Hematopoietic multipotent progenitor cell treated with erythropoietin and hydrocortisone succinate and interleukin-3 and kit ligand, for 4 days (in vitro differentiated cells): ENCODE measurements at regions not wholly inside any gene's neighbourhood (a gene's known extent, or its start where the extent isn't known, plus 50 kb on each side); places are given as distances from the start of the nearest gene placed in this dataset.
A peak's percentile ranks its signal among the peaks of the same experiment; 100 is the strongest.
"Not testable (repeated sequence)": the region's sequence is repeated elsewhere in the genome, so short reads cannot be mapped to it uniquely, and the experiment has no call there.

Source experiments
- DNase-seq: peaks from one replicate; pipeline ENCODE4 v3.0.0-alpha.2; 2015

GRCh38 chr7:84817016-84817415 lies 369.8 kb downstream of the SEMA3D start:
- no peak for DNase-seq

GRCh38 chr7:84813376-84813775 lies 373.5 kb downstream of the SEMA3D start:
- no peak for DNase-seq

GRCh38 chr7:84812021-84812420 lies 374.8 kb downstream of the SEMA3D start:
- DNase-seq = no peak

- no peak for DNase-seq
Observed at GRCh38 chr7:84811362-84811761, 375.5 kb downstream of the SEMA3D start.

- no peak for DNase-seq
Observed at GRCh38 chr7:84809877-84810276, 377.0 kb downstream of the SEMA3D start.

GRCh38 chr7:84803979-84804378 lies 382.9 kb downstream of the SEMA3D start:
- no peak for DNase-seq

GRCh38 chr7:84801396-84801795 lies 385.5 kb downstream of the SEMA3D start:
- DNase-seq = no peak

GRCh38 chr7:84800846-84801245 lies 386.0 kb downstream of the SEMA3D start:
- DNase-seq = no peak

- DNase-seq = no peak
Observed at GRCh38 chr7:84799106-84799505, 387.8 kb downstream of the SEMA3D start.

GRCh38 chr7:84792231-84792893 lies 394.5 kb downstream of the SEMA3D start:
- peak; percentile 52 for DNase-seq

GRCh38 chr7:84790882-84791281 lies 396.0 kb downstream of the SEMA3D start:
- DNase-seq = peak; percentile 2

- no peak for DNase-seq
Observed at GRCh38 chr7:84786073-84786472, 400.8 kb downstream of the SEMA3D start.

GRCh38 chr7:84784450-84784849 lies 402.4 kb downstream of the SEMA3D start:
- no peak for DNase-seq

- peak; percentile 10 for DNase-seq
Observed at GRCh38 chr7:84783141-84783778, 403.6 kb downstream of the SEMA3D start.

GRCh38 chr7:84781838-84782237 lies 405.0 kb downstream of the SEMA3D start:
- DNase-seq = no peak

- DNase-seq = no peak
Observed at GRCh38 chr7:84780158-84781124, 406.4 kb downstream of the SEMA3D start.

GRCh38 chr7:84757761-84758160 lies 429.1 kb downstream of the SEMA3D start:
- DNase-seq = no peak

GRCh38 chr7:84746353-84746752 lies 440.5 kb downstream of the SEMA3D start:
- no peak for DNase-seq

- DNase-seq = no peak
Observed at GRCh38 chr7:84744385-84744784, 442.5 kb downstream of the SEMA3D start.

GRCh38 chr7:84738583-84739150 lies 448.2 kb downstream of the SEMA3D start:
- DNase-seq = no peak

GRCh38 chr7:84735677-84736076 lies 451.2 kb downstream of the SEMA3D start:
- no peak for DNase-seq

- no peak for DNase-seq
Observed at GRCh38 chr7:84735011-84735410, 451.8 kb downstream of the SEMA3D start.

GRCh38 chr7:84733976-84734375 lies 452.9 kb downstream of the SEMA3D start:
- DNase-seq = not testable (repeated sequence)
